Thyroid gland (tissue), 4 donors: ENCODE measurements at regions not wholly inside any gene's neighbourhood (a gene's known extent, or its start where the extent isn't known, plus 50 kb on each side); places are given as distances from the start of the nearest gene placed in this dataset.
"Not testable (repeated sequence)": the region's sequence is repeated elsewhere in the genome, so short reads cannot be mapped to it uniquely, and the experiment has no call there.

Experiments
- DNase-seq, 2 donors: peaks; one replicate each; pipeline ENCODE4 v3.0.0-alpha.2; 2019
- H3K27ac ChIP-seq, 3 donors: fragments of 200-600 bp; sonication (generic); 1 replicate in 2 of 3; 2 replicates in 1 of 3; pipeline ENCODE4 v1.5.1; 2016 to 2019; ENCODE audit warnings: mild to moderate bottlenecking in 1 of 3, moderate library complexity in 1 of 3
- H3K27me3 ChIP-seq: fragments of 200-600 bp; sonication (generic); one replicate; pipeline ENCODE4 v1.5.1; 2019
- H3K36me3 ChIP-seq, 2 donors: fragments of 200-600 bp; sonication (generic); one replicate each; pipeline ENCODE4 v1.5.1; 2016 to 2019
- H3K4me1 ChIP-seq, 2 donors: fragments of 200-600 bp; sonication (generic); one replicate each; pipeline ENCODE4 v1.5.1; 2017 to 2019
- H3K4me3 ChIP-seq, 3 donors: fragments of 200-600 bp; sonication (generic); replicated peaks in 1 of 3; 1 replicate in 2 of 3; 2 replicates in 1 of 3; pipeline ENCODE4 v1.5.1; 2016; ENCODE audit warnings: mild to moderate bottlenecking in 1 of 3
- H3K9me3 ChIP-seq: fragments of 200-600 bp; sonication (generic); one replicate; pipeline ENCODE4 v1.5.1; 2017
- POLR2A ChIP-seq, 2 donors: fragments of 450-650 bp; IDR thresholded peaks; one replicate each; pipeline ENCODE4 v1.6.1; 2017; ENCODE audit warnings: antibody characterized with exemption in 2 of 2, mild to moderate bottlenecking in 2 of 2, moderate library complexity in 1 of 2
- WGBS, 2 donors: methylation state at CpG; one replicate each; pipeline ENCODE4 v1.1.5; 2017; 5-methylcytosine and 5-hydroxymethylcytosine counted together
- intact Hi-C: fragments of 100-400 bp; cut with DNase I; formaldehyde crosslinking; loops from one replicate; pipeline ENCODE4 v1.15.1; 2023
- TF ChIP-seq, protein P1 (sequence below), 6 experiments: fragments of 200-600 bp in 3 of 6; fragments of 450-650 bp in 3 of 6; sonication (generic) in 3 of 6; IDR thresholded peaks; one replicate each; pipeline ENCODE4 v1.5.1; 2016 to 2019; ENCODE audit warnings: antibody characterized with exemption in 6 of 6, mild to moderate bottlenecking in 2 of 6, inconsistent platforms in 1 of 6, moderate library complexity in 1 of 6

GRCh38 chr10:55551603-55552002, 750.6 kb upstream of the PCDH15 start:
- H3K9me3 ChIP-seq: no peaks in the 10 kb centered on the region
- no peak overlapping the region for H3K27ac ChIP-seq
- intact Hi-C loops: no loop called here
- no peak for DNase-seq
- no peak for TF ChIP-seq POLR2A (IDR thresholded peaks at IDR 0.05)
- TF ChIP-seq, protein P1, sequence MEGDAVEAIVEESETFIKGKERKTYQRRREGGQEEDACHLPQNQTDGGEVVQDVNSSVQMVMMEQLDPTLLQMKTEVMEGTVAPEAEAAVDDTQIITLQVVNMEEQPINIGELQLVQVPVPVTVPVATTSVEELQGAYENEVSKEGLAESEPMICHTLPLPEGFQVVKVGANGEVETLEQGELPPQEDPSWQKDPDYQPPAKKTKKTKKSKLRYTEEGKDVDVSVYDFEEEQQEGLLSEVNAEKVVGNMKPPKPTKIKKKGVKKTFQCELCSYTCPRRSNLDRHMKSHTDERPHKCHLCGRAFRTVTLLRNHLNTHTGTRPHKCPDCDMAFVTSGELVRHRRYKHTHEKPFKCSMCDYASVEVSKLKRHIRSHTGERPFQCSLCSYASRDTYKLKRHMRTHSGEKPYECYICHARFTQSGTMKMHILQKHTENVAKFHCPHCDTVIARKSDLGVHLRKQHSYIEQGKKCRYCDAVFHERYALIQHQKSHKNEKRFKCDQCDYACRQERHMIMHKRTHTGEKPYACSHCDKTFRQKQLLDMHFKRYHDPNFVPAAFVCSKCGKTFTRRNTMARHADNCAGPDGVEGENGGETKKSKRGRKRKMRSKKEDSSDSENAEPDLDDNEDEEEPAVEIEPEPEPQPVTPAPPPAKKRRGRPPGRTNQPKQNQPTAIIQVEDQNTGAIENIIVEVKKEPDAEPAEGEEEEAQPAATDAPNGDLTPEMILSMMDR (IDR thresholded peaks at IDR 0.05): no peak
- no peak overlapping the region for H3K4me3 ChIP-seq
- H3K4me1 ChIP-seq: no peaks in the 10 kb centered on the region
- no peaks in the 10 kb centered on the region for H3K27me3 ChIP-seq
- no peaks in the 10 kb centered on the region for H3K36me3 ChIP-seq
- WGBS, 2 donors: 84 to 88% methylated on average over 2 of the region's 2 CpGs

DNA sequence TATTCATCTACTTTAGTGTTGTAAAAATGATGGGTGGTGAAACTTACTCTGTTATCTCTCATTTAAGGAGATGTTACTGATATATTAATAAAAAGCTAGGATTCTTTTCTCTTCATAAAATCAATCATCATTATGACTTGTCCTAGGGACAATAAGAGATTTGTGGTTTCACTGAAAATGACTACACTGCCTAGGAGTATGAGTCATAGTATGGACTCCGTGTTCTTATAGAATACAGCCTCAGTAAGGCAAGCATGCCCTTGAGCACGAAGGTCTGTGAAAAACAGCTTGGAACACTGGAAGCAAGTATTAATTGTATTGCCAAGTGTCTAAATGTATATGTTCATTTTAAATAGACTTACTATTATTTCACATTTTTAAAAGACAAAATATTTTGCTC, 749.2 kb upstream of the PCDH15 start:
- 76% methylated on average over 2 of the region's 2 CpGs for WGBS, 2 donors
- Histone ChIP-seq H3K36me3 (no peaks in the 10 kb centered on the region), H3K27me3 (no peaks in the 10 kb centered on the region), H3K4me3 (no peak overlapping the region), H3K9me3 (no peaks in the 10 kb centered on the region), H3K4me1 (no peaks in the 10 kb centered on the region), H3K27ac (no peak overlapping the region)
- no peak for DNase-seq
- intact Hi-C loops: no loop called here
- TF ChIP-seq POLR2A (IDR thresholded peaks at IDR 0.05): no peak
- TF ChIP-seq, protein P1 (IDR thresholded peaks at IDR 0.05): no peak

DNA sequence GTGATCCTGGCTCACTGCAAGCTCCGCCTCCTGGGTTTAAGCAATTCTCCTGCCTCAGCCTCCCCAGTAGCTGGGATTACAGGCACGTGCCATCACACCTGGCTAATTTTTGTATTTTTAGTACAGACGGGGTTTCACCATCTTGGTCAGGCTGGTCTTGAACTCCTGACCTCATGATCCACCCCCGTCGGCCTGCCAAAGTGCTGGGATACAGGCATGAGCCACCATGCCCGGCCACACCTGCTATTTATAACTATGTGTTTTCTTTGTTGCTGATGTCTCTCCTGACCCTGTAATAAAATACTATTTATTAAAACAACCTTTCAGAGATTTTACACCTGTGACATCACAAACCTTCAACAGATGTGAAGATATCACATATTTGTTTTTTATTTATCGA, 736.5 kb upstream of the PCDH15 start:
- H3K36me3 ChIP-seq, H3K9me3 ChIP-seq, intact Hi-C loops, H3K4me1 ChIP-seq, H3K27ac ChIP-seq, H3K27me3 ChIP-seq, DNase-seq, H3K4me3 ChIP-seq: not testable (repeated sequence)
- WGBS, 2 donors: 92 to 94% methylated on average over 7 of the region's 7 CpGs

GRCh38 chr10:55519264-55519663, 718.2 kb upstream of the PCDH15 start:
- H3K27ac ChIP-seq: no peak overlapping the region
- no peak overlapping the region for H3K4me3 ChIP-seq
- no peaks in the 10 kb centered on the region for H3K9me3 ChIP-seq
- no peaks in the 10 kb centered on the region for H3K36me3 ChIP-seq
- no peaks in the 10 kb centered on the region for H3K27me3 ChIP-seq
- DNase-seq: no peak
- intact Hi-C loops: no loop called here
- no peaks in the 10 kb centered on the region for H3K4me1 ChIP-seq
- 86 to 89% methylated on average over 7 of the region's 7 CpGs for WGBS, 2 donors
- TF ChIP-seq POLR2A (IDR thresholded peaks at IDR 0.05): no peak
- TF ChIP-seq, protein P1 (IDR thresholded peaks at IDR 0.05): no peak

DNA sequence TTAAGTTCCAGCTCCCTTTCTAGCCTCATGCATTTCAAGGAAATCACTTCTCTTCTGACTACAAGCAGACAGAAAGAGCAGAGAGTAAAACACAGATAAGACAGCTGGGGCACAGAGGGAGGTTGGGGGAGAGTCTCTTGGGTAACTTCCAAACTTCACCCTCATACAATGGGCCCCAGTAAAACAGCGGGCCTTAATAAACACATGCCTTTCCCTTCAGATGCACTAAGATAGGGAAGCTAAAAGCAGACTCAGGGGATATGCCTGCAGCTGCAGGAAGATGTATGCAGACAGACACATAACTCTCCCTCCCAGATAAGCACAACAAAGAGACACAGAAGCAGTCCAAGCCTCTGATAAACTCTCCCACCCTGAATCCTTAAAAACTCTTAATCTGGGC, 717.4 kb upstream of the PCDH15 start:
- H3K27me3 ChIP-seq, DNase-seq, H3K9me3 ChIP-seq, intact Hi-C loops, H3K27ac ChIP-seq, H3K4me3 ChIP-seq, H3K4me1 ChIP-seq, H3K36me3 ChIP-seq: not testable (repeated sequence)
- WGBS, 2 donors: 21 to 29% methylated on average over 1 of the region's 1 CpG

- Histone ChIP-seq H3K4me1 (no peaks in the 10 kb centered on the region), H3K27ac (no peak overlapping the region), H3K27me3 (no peaks in the 10 kb centered on the region), H3K36me3 (no peaks in the 10 kb centered on the region), H3K9me3 (no peaks in the 10 kb centered on the region), H3K4me3 (no peak overlapping the region)
- TF ChIP-seq POLR2A (IDR thresholded peaks at IDR 0.05): no peak
- TF ChIP-seq, protein P1 (IDR thresholded peaks at IDR 0.05): no peak
- WGBS, 2 donors: 87 to 90% methylated on average over 4 of the region's 4 CpGs
- DNase-seq: no peak
- intact Hi-C loops: no loop called here
Observed at GRCh38 chr10:55509168-55509567, 708.1 kb upstream of the PCDH15 start.
